Endothelial cell of umbilical vein (primary cell): ENCODE measurements at regions not wholly inside any gene's neighbourhood (a gene's known extent, or its start where the extent isn't known, plus 50 kb on each side); places are given as distances from the start of the nearest gene placed in this dataset.

Experiments used
- BruUV-seq: library from RNA; stranded (reverse); fragments of 400-500 nt; replicated peaks from 2 replicates; lab custom pipeline; 2021; lab: Mats Ljungman, UMichigan
- CTCF ChIA-PET: fragments of 300-600, 350-600 bp; sonication (Branson Sonifier 250); formaldehyde crosslinking; loops from one replicate; lab custom pipeline; 2021; ENCODE audit warnings: antibody characterized with exemption, inconsistent platforms; lab: Charles Lee
- POLR2A ChIA-PET: fragments of 300-600, 350-600 bp; sonication (Branson Sonifier 250); formaldehyde crosslinking; loops from one replicate; lab custom pipeline; 2021; ENCODE audit warnings: antibody characterized with exemption, inconsistent platforms; lab: Charles Lee
- DNase-seq: peaks from one replicate; pipeline ENCODE4 v3.0.0-alpha.2; 2011; ENCODE audit warnings: low read depth, low spot score
- FAIRE-seq: peaks from 2 replicates; lab custom pipeline; 2011; peaks lifted over from hg19 to GRCh38; lab: Jason Lieb, UNC
- H2AFZ ChIP-seq: 2 replicates; pipeline ENCODE4 v1.6.0; 2012; ENCODE audit warnings: low read depth, low read length, control low read depth, inconsistent platforms
- H3K27ac ChIP-seq: 2 replicates; pipeline ENCODE4 v1.5.1; 2011; ENCODE audit warnings: low read depth, mild to moderate bottlenecking, control low read depth, low read length, moderate library complexity; ENCODE audit not compliant: insufficient read depth
- H3K27me3 ChIP-seq, 2 experiments: 2 replicates each; pipeline versions ENCODE4 v1.6.0 to v1.6.1; 2011; ENCODE audit warnings: low read length in 2 of 2, mixed read lengths in 1 of 2; ENCODE audit not compliant: control insufficient read depth in 2 of 2, insufficient read depth in 2 of 2
- H3K36me3 ChIP-seq, 2 experiments: 2 replicates in 1 of 2; 3 replicates in 1 of 2; pipeline ENCODE4 v1.5.1; 2011; ENCODE audit warnings: low read length in 2 of 2, mild to moderate bottlenecking in 1 of 2, moderate library complexity in 1 of 2; ENCODE audit not compliant: control insufficient read depth in 2 of 2, insufficient read depth in 2 of 2; ENCODE audit errors: extremely low read depth in 1 of 2
- H3K4me1 ChIP-seq: 3 replicates; pipeline ENCODE4 v1.5.1; 2011; ENCODE audit warnings: mild to moderate bottlenecking, low read length; ENCODE audit not compliant: control insufficient read depth, insufficient read depth; ENCODE audit errors: extremely low read depth
- H3K4me2 ChIP-seq: 2 replicates; pipeline ENCODE4 v1.6.1; 2011; ENCODE audit warnings: low read length, control low read depth, mixed read lengths; ENCODE audit not compliant: insufficient read depth
- H3K4me3 ChIP-seq, 3 experiments: fragments of 200-600 bp in 1 of 3; sonication (generic), shearing (Covaris generic) in 1 of 3; replicated peaks in 1 of 3; 2 replicates each; pipeline ENCODE4 v1.5.1; 2011 to 2016; ENCODE audit warnings: control low read depth in 3 of 3, low read length in 3 of 3, mild to moderate bottlenecking in 2 of 3, inconsistent platforms in 1 of 3, low read depth in 1 of 3, moderate library complexity in 1 of 3; ENCODE audit not compliant: insufficient read depth in 1 of 3
- H3K79me2 ChIP-seq: 2 replicates; pipeline ENCODE4 v1.6.0; 2012; ENCODE audit warnings: low read length, inconsistent platforms; ENCODE audit not compliant: control insufficient read depth, insufficient read depth
- H3K9ac ChIP-seq: replicated peaks from 2 replicates; pipeline ENCODE3; 2011; ENCODE audit warnings: low read length, control low read depth; ENCODE audit not compliant: insufficient read depth; ENCODE audit errors: extremely low read depth
- H3K9me1 ChIP-seq: replicated peaks from 3 replicates; pipeline ENCODE4 v1.6.0; 2011; ENCODE audit warnings: mild to moderate bottlenecking, low read length; ENCODE audit not compliant: control insufficient read depth, insufficient read depth; ENCODE audit errors: extremely low read depth
- H3K9me3 ChIP-seq: replicated peaks from 2 replicates; pipeline ENCODE4 v1.5.1; 2012; ENCODE audit warnings: low read length, inconsistent platforms; ENCODE audit not compliant: control insufficient read depth, insufficient read depth
- H4K20me1 ChIP-seq: replicated peaks from 2 replicates; pipeline ENCODE3; 2011; ENCODE audit warnings: mild to moderate bottlenecking, low read length; ENCODE audit not compliant: control insufficient read depth, insufficient read depth; ENCODE audit errors: extremely low read depth
- EZH2 ChIP-seq: IDR thresholded peaks from 2 replicates; pipeline ENCODE4 v1.6.1; 2012; ENCODE audit warnings: borderline replicate concordance, low read depth, mild to moderate bottlenecking, moderate library complexity, low read length, inconsistent platforms; ENCODE audit not compliant: severe bottlenecking
- FOS ChIP-seq: IDR thresholded peaks from 2 replicates; pipeline ENCODE4 v1.6.1; 2011; ENCODE audit warnings: mild to moderate bottlenecking, low read length, moderate library complexity, borderline replicate concordance; ENCODE audit not compliant: insufficient read depth
- GATA2 ChIP-seq: IDR thresholded peaks from 2 replicates; pipeline ENCODE4 v1.7.0; 2011; ENCODE audit warnings: low read depth, mild to moderate bottlenecking, moderate library complexity, mixed read lengths, low read length; ENCODE audit not compliant: insufficient read length, insufficient read depth
- JUN ChIP-seq: IDR thresholded peaks from 2 replicates; pipeline ENCODE4 v1.6.1; 2011; ENCODE audit warnings: borderline replicate concordance, low read depth; ENCODE audit not compliant: insufficient read length, insufficient read depth
- MYC ChIP-seq: IDR thresholded peaks from one replicate; pipeline ENCODE4 v1.6.1; 2011; ENCODE audit warnings: mild to moderate bottlenecking, low read depth, low read length
- POLR2A ChIP-seq: IDR thresholded peaks from 2 replicates; pipeline ENCODE4 v1.6.1; 2012; ENCODE audit warnings: low read depth, mild to moderate bottlenecking, control low read depth, low read length
- POLR2AphosphoS5 ChIP-seq: IDR thresholded peaks from 2 replicates; pipeline ENCODE4 v1.6.1; 2012; ENCODE audit warnings: low read depth, mild to moderate bottlenecking, control low read depth, low read length, moderate library complexity; ENCODE audit not compliant: insufficient read depth
- dilution Hi-C: fragments of 300-500 bp; cut with MboI; formaldehyde crosslinking; loops from one replicate; pipeline ENCODE4 v1.15.0; 2019; ENCODE audit warnings: low sequenced_read_pairs; ENCODE audit not compliant: extremely low pct_ligation_motif_present
- intact Hi-C: fragments of 100-400 bp; cut with micrococcal nuclease; formaldehyde crosslinking; loops from one replicate; pipeline ENCODE4 v1.10.0; 2022
- TF ChIP-seq, protein P1 (sequence below): IDR thresholded peaks from 2 replicates; pipeline ENCODE4 v1.6.1; 2011; ENCODE audit not compliant: insufficient read depth, insufficient read length
- TF ChIP-seq, protein P2 (sequence below), 2 donors: IDR thresholded peaks; 1 replicate in 1 of 2; 2 replicates in 1 of 2; pipeline ENCODE4 v1.5.1; 2011; ENCODE audit warnings: low read length in 2 of 2, mild to moderate bottlenecking in 2 of 2, moderate library complexity in 2 of 2, control low read depth in 1 of 2, inconsistent platforms in 1 of 2, low read depth in 1 of 2; ENCODE audit not compliant: insufficient read depth in 1 of 2; ENCODE audit errors: extremely low read depth in 1 of 2

- Histone ChIP-seq H3K4me3 (no peak overlapping the region), H4K20me1 (no peaks in the 10 kb centered on the region), H3K27me3 (peaks cover 2 to 17% of the 10 kb centered on the region in 2 experiments), H3K27ac (no peak overlapping the region), H3K36me3 (no peaks in the 10 kb centered on the region), H2AFZ (no peak overlapping the region), H3K4me1 (peaks cover 7% of the 10 kb centered on the region), H3K4me2 (no peak overlapping the region), H3K9me1 (no peaks in the 10 kb centered on the region), H3K79me2 (no peaks in the 10 kb centered on the region), H3K9ac (no peak overlapping the region), H3K9me3 (no peaks in the 10 kb centered on the region)
- CTCF ChIA-PET = interaction anchor here (1.2 to 1.7 kb wide), 2 partner anchors 519 to 529 kb away, joined by 3 read pairs; no protein-coding TSS in a partner anchor
- POLR2A ChIA-PET = no interaction called here
- dilution Hi-C loops (no loop called here), intact Hi-C loops (no loop called here)
- BruUV-seq = no TSS peak
- FAIRE-seq (no peak), DNase-seq (no peak)
- no peak for TF ChIP-seq JUN
- no peak for TF ChIP-seq POLR2A
Observed at GRCh38 chr17:5893741-5894140, 176.4 kb upstream of the WSCD1 start.

DNA sequence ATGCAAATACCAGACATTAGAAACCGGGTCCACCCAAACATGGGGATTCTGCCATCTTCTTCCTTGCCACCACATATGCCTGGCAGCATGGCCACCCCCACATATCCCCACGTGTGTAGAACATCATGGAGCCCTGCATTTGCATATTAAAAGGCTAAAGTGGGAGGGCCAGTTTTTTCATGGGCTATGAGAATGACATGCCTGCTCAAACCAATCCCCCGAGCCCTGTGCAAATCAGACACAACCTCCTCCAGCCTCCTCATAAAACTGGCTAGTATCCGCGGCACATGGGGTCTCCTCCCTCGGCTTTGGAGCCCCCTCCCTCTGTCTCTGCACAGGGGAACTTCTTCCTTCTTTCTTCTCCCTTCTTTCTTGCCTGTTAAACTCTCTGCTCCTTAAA is 174.9 kb upstream of the WSCD1 start:
- DNase-seq = no peak
- FAIRE-seq = no peak
- H3K9ac ChIP-seq = no peak overlapping the region
- no peak overlapping the region for H3K4me3 ChIP-seq
- no peak for TF ChIP-seq JUN
- TF ChIP-seq EZH2 = no peak
- TF ChIP-seq GATA2 = no peak
- TF ChIP-seq, protein P1, sequence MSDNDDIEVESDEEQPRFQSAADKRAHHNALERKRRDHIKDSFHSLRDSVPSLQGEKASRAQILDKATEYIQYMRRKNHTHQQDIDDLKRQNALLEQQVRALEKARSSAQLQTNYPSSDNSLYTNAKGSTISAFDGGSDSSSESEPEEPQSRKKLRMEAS = no peak
- no peak for TF ChIP-seq MYC
- no peak for TF ChIP-seq POLR2AphosphoS5
- TF ChIP-seq FOS = no peak
- TF ChIP-seq POLR2A = no peak
- TF ChIP-seq, protein P2, sequence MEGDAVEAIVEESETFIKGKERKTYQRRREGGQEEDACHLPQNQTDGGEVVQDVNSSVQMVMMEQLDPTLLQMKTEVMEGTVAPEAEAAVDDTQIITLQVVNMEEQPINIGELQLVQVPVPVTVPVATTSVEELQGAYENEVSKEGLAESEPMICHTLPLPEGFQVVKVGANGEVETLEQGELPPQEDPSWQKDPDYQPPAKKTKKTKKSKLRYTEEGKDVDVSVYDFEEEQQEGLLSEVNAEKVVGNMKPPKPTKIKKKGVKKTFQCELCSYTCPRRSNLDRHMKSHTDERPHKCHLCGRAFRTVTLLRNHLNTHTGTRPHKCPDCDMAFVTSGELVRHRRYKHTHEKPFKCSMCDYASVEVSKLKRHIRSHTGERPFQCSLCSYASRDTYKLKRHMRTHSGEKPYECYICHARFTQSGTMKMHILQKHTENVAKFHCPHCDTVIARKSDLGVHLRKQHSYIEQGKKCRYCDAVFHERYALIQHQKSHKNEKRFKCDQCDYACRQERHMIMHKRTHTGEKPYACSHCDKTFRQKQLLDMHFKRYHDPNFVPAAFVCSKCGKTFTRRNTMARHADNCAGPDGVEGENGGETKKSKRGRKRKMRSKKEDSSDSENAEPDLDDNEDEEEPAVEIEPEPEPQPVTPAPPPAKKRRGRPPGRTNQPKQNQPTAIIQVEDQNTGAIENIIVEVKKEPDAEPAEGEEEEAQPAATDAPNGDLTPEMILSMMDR (IDR thresholded peaks at IDR 0.05; ENCODE audit: extremely low read depth in 1 of 2, insufficient read depth in 1 of 2, low read depth in 1 of 2, low read length in 2 of 2) = no peak
- no peaks in the 10 kb centered on the region for H3K9me1 ChIP-seq
- H3K79me2 ChIP-seq = no peaks in the 10 kb centered on the region
- BruUV-seq = no TSS peak
- H3K27ac ChIP-seq = no peak overlapping the region
- intact Hi-C loops = no loop called here
- H3K36me3 ChIP-seq = no peaks in the 10 kb centered on the region
- H3K9me3 ChIP-seq = no peaks in the 10 kb centered on the region
- H3K27me3 ChIP-seq = peaks cover 2 to 13% of the 10 kb centered on the region in 2 experiments
- ChIA-PET CTCF (interaction anchor here (1.5 kb wide), 1 partner anchor 101 kb away, joined by 4 read pairs; no protein-coding TSS in a partner anchor), POLR2A (no interaction called here)
- H2AFZ ChIP-seq = no peak overlapping the region
- H3K4me1 ChIP-seq = peaks cover 7% of the 10 kb centered on the region
- H3K4me2 ChIP-seq = no peak overlapping the region
- dilution Hi-C loops = no loop called here
- no peaks in the 10 kb centered on the region for H4K20me1 ChIP-seq
